GM12878 (cell line): ENCODE measurements at regions not wholly inside any gene's neighbourhood (a gene's known extent, or its start where the extent isn't known, plus 50 kb on each side); places are given as distances from the start of the nearest gene placed in this dataset.

Source experiments
- ATAC-seq: fragments of 200-7000 bp; cut with Tn5 transposase; 3 replicates; pipeline ENCODE4 v1.9.1; 2020; ENCODE audit warnings: mild to moderate bottlenecking, moderate library complexity
- BruUV-seq: library from RNA; stranded (reverse); fragments of 400-500 nt; replicated peaks from 2 replicates; lab custom pipeline; 2021; lab: Mats Ljungman, UMichigan
- CTCF ChIA-PET: fragments of 300-600 bp; sonication (Branson Sonifier 250); formaldehyde crosslinking; extraction: SDS; loops from one replicate; lab custom pipeline; 2021; ENCODE audit warnings: inconsistent platforms; lab: Yijun Ruan, JAX
- POLR2A ChIA-PET: fragments of 350-600 bp; formaldehyde crosslinking; extraction: SDS; loops from one replicate; lab custom pipeline; 2021; ENCODE audit warnings: inconsistent platforms; lab: Charles Lee
- RAD21 ChIA-PET: fragments of 300-600 bp; sonication (Branson Sonifier 250); formaldehyde crosslinking; loops from one replicate; lab custom pipeline; 2023; ENCODE audit warnings: antibody characterized with exemption; ENCODE audit not compliant: unreplicated experiment; lab: Charles Lee
- SMC1A ChIA-PET: fragments of 300-600 bp; sonication (Branson Sonifier 250); formaldehyde crosslinking; loops from one replicate; lab custom pipeline; 2023; ENCODE audit not compliant: unreplicated experiment, uncharacterized antibody; lab: Charles Lee
- DNase-seq: peaks from one replicate; pipeline ENCODE4 v3.0.0-alpha.2; 2011; ENCODE audit warnings: low read depth, low spot score
- FAIRE-seq: peaks from 3 replicates; lab custom pipeline; 2011; peaks lifted over from hg19 to GRCh38; lab: Jason Lieb, UNC
- H2AFZ ChIP-seq: 2 replicates; pipeline ENCODE4 v1.6.0; 2011; ENCODE audit warnings: low read depth, low read length, control low read depth; ENCODE audit not compliant: control insufficient read depth
- H3K27ac ChIP-seq: 2 replicates; pipeline ENCODE4 v1.5.1; 2011; ENCODE audit warnings: control low read depth; ENCODE audit not compliant: control insufficient read depth, insufficient read depth
- H3K27me3 ChIP-seq, 2 experiments: replicated peaks in 1 of 2; 2 replicates each; pipeline versions ENCODE4 v1.6.0 to v1.6.1; 2011; ENCODE audit warnings: low read length in 1 of 2; ENCODE audit not compliant: control insufficient read depth in 2 of 2, insufficient read depth in 2 of 2
- H3K36me3 ChIP-seq, 2 experiments: 2 replicates each; pipeline ENCODE4 v1.5.1; 2011; ENCODE audit warnings: low read length in 1 of 2; ENCODE audit not compliant: control insufficient read depth in 2 of 2, insufficient read depth in 2 of 2
- H3K4me1 ChIP-seq: 2 replicates; pipeline ENCODE4 v1.6.1; 2011; ENCODE audit warnings: mild to moderate bottlenecking, low read length, moderate library complexity, mixed read lengths; ENCODE audit not compliant: control insufficient read depth, insufficient read depth
- H3K4me2 ChIP-seq: 2 replicates; pipeline ENCODE4 v1.6.0; 2011; ENCODE audit warnings: control low read depth; ENCODE audit not compliant: control insufficient read depth, insufficient read depth
- H3K4me3 ChIP-seq: fragments of 200-600 bp; sonication (generic); 2 replicates; pipeline ENCODE4 v1.5.1; 2016
- H3K79me2 ChIP-seq: 2 replicates; pipeline ENCODE4 v1.6.0; 2011; ENCODE audit warnings: low read length; ENCODE audit not compliant: control insufficient read depth, insufficient read depth
- H3K9ac ChIP-seq: 2 replicates; pipeline ENCODE4 v1.8.0; 2011; ENCODE audit warnings: low read length, control low read depth, mixed read lengths; ENCODE audit not compliant: control insufficient read depth, insufficient read depth
- H3K9me3 ChIP-seq: replicated peaks from 3 replicates; pipeline ENCODE4 v1.5.1; 2011; ENCODE audit warnings: mild to moderate bottlenecking, low read length; ENCODE audit not compliant: control insufficient read depth, insufficient read depth
- H4K20me1 ChIP-seq: 2 replicates; pipeline ENCODE4 v1.6.0; 2011; ENCODE audit not compliant: control insufficient read depth, insufficient read depth
- ATF3 ChIP-seq: IDR thresholded peaks from 2 replicates; pipeline ENCODE4 v1.6.1; 2011; ENCODE audit warnings: low read depth, mild to moderate bottlenecking, low read length, moderate library complexity, borderline replicate concordance; ENCODE audit errors: extremely low read depth
- BRCA1 ChIP-seq: IDR thresholded peaks from 2 replicates; pipeline ENCODE4 v1.6.1; 2011; ENCODE audit warnings: low read depth, low read length, improper control_type of control experiment
- EED ChIP-seq: sonication (generic); IDR thresholded peaks from 2 replicates; pipeline ENCODE4 v1.6.1; 2016; ENCODE audit warnings: antibody characterized with exemption, low read depth
- HCFC1 ChIP-seq: fragments of 150-350 bp; IDR thresholded peaks from 2 replicates; pipeline ENCODE4 v1.6.1; 2014; ENCODE audit warnings: low read length
- JUNB ChIP-seq: IDR thresholded peaks from 2 replicates; pipeline ENCODE4 v1.6.1; 2016; ENCODE audit warnings: antibody characterized with exemption, mild to moderate bottlenecking
- NFYA ChIP-seq: IDR thresholded peaks from 2 replicates; pipeline ENCODE4 v1.6.1; 2011; ENCODE audit warnings: low read depth, mild to moderate bottlenecking, low read length, improper control_type of control experiment, borderline replicate concordance
- PML ChIP-seq: IDR thresholded peaks from 2 replicates; pipeline ENCODE4 v1.6.1; 2012; ENCODE audit warnings: low read length, inconsistent platforms
- SPI1 ChIP-seq: IDR thresholded peaks from 2 replicates; pipeline ENCODE4 v1.6.1; 2011; ENCODE audit warnings: low read depth, mild to moderate bottlenecking, low read length, moderate library complexity, borderline replicate concordance; ENCODE audit not compliant: insufficient read depth
- TARDBP ChIP-seq: IDR thresholded peaks from 2 replicates; pipeline ENCODE4 v1.6.1; 2016; ENCODE audit warnings: borderline replicate concordance
- ZNF207 ChIP-seq: fragments of 450-650 bp; IDR thresholded peaks from 2 replicates; pipeline ENCODE4 v1.6.1; 2014; ENCODE audit warnings: antibody characterized with exemption, mild to moderate bottlenecking, borderline replicate concordance
- ZSCAN29 ChIP-seq: fragments of 450-650 bp; IDR thresholded peaks from 2 replicates; pipeline ENCODE4 v1.6.1; 2017; ENCODE audit warnings: mild to moderate bottlenecking, moderate library complexity
- WGBS: methylation state at CpG from one replicate; pipeline ENCODE4 v1.1.6; 2016; ENCODE audit warnings: low lambda C conversion rate; ENCODE audit not compliant: insufficient replicate concordance, insufficient coverage; ENCODE audit errors: missing lambda C conversion rate; 5-methylcytosine and 5-hydroxymethylcytosine counted together
- in situ Hi-C: fragments of 300-500 bp; cut with MboI; formaldehyde crosslinking; loops from 9 replicates; pipeline ENCODE4 v1.14.3; 2018; ENCODE audit warnings: mixed read lengths
- intact Hi-C: fragments of 100-400 bp; cut with micrococcal nuclease; formaldehyde crosslinking; loops from one replicate; pipeline ENCODE4 v1.14.2; 2022; ENCODE audit not compliant: unreplicated experiment
- TF ChIP-seq, protein P1 (sequence below): IDR thresholded peaks from 2 replicates; pipeline ENCODE4 v1.6.1; 2012; ENCODE audit warnings: low read depth, low read length, improper control_type of control experiment

DNA sequence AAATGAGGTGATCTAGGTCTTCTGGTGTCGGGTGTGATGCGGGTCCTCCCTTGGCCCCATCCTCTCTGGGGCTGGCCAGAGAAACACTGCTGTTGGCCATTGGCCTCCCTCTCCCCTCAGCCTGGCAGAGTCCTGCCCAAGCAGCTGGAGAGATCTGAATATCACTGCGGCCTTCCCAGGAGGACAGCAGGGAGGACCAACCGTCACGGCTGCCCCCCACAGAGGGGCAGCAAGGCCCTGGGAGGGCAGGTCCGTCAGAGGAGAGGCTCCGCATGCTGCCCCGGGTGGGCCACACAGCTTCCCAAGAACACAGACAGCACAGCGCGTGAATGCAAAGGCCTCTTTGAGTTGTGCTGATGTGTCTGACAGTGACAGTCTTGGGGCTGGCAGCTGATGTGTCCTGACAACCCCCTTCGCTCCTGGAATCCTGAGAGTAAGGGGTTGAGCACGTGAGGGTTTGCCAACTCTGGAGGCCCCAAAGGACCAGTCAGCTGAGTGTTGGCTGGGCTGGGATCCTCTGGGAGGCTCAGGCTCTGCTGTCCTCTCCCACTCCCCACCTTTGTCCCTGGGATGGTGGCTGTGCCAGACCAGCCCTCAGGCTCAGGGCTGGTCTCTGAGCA lies 132.5 kb upstream of the UNC5B start:
- Histone ChIP-seq H3K79me2 (no peaks in the 10 kb centered on the region), H3K27ac (no peak overlapping the region), H2AFZ (no peak overlapping the region), H3K36me3 (no peaks in the 10 kb centered on the region), H3K4me1 (no peaks in the 10 kb centered on the region), H4K20me1 (no peaks in the 10 kb centered on the region), H3K4me3 (no peak overlapping the region), H3K9ac (no peak overlapping the region), H3K4me2 (no peak overlapping the region), H3K27me3 (no peaks in the 10 kb centered on the region; a peak in 1 of 4 replicates), H3K9me3 (no peaks in the 10 kb centered on the region)
- ChIA-PET CTCF (no interaction called here), SMC1A (no interaction called here), RAD21 (no interaction called here), POLR2A (no interaction called here)
- ATAC-seq = no peak
- TF ChIP-seq ATF3 = no peak
- TF ChIP-seq, protein P1, sequence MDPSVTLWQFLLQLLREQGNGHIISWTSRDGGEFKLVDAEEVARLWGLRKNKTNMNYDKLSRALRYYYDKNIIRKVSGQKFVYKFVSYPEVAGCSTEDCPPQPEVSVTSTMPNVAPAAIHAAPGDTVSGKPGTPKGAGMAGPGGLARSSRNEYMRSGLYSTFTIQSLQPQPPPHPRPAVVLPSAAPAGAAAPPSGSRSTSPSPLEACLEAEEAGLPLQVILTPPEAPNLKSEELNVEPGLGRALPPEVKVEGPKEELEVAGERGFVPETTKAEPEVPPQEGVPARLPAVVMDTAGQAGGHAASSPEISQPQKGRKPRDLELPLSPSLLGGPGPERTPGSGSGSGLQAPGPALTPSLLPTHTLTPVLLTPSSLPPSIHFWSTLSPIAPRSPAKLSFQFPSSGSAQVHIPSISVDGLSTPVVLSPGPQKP = no peak
- no peak for DNase-seq
- intact Hi-C loops = no loop called here
- FAIRE-seq = no peak
- no TSS peak for BruUV-seq
- in situ Hi-C loops = no loop called here
- 30% methylated on average over 12 of the region's 12 CpGs for WGBS

DNA sequence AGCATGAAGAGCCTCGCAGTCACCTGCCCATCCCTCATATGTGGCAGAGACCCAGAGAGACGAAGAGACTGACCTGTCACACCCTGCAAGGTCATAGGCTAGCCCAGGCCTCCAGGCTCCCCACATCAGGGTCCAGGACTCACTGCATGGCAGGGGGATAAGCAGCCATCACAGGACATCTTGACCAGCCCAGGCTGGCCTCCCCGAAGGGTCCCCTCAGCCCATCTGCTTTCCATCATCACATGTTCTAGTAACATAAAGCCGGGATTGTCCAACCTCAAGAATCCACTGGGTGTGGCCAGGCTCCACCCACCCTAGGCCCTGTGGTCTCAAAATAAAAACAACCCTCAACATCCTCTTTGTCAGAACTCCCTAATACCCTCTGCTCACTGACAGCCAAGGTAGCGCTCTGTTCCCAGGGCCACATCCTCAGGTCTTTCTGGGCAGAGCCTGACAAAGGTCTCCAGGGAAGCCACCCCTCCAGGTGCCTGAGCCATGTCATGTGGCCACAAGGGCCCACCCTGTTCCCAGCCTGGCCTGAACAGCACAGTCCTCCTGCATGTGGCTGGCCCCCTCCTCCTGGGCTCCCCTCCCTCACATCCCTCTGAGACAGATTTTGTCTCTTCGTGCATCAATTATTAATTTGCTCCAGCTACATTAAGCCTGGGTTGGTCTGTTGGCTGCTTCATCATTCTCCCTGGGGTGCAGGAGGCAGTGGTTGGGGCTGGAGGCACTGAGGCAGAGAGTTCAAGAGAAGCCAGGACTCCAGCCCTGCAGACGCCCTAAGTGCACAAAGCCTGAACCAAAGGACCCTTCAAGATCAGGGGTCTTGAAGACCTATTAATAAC lies 131.8 kb upstream of the UNC5B start:
- SMC1A ChIA-PET = no interaction called here
- Histone ChIP-seq H3K36me3 (no peaks in the 10 kb centered on the region), H2AFZ (no peak overlapping the region), H3K4me1 (no peaks in the 10 kb centered on the region), H3K4me2 (no peak overlapping the region), H3K9ac (no peak overlapping the region), H3K9me3 (no peaks in the 10 kb centered on the region), H3K79me2 (no peaks in the 10 kb centered on the region), H3K27ac (no peak overlapping the region), H3K4me3 (no peak overlapping the region), H3K27me3 (no peaks in the 10 kb centered on the region; a peak in 2 of 4 replicates), H4K20me1 (no peaks in the 10 kb centered on the region)
- ATAC-seq (no peak), DNase-seq (no peak), FAIRE-seq (no peak)
- in situ Hi-C loops (no loop called here), intact Hi-C loops (no loop called here)
- TF ChIP-seq ZSCAN29 (no peak), NFYA (no peak), PML (no peak), BRCA1 (no peak), HCFC1 (no peak), JUNB (no peak), SPI1 (no peak), TARDBP (no peak), EED (no peak), ZNF207 (no peak)
- TF ChIP-seq, protein P1 = no peak
- RAD21 ChIA-PET = no interaction called here
- POLR2A ChIA-PET = no interaction called here
- WGBS = 32% methylated on average over 7 of the region's 7 CpGs
- BruUV-seq = no TSS peak
- CTCF ChIA-PET = no interaction called here
